ENCODE measurements at regions not wholly inside any gene's neighbourhood (a gene's known extent, or its start where the extent isn't known, plus 50 kb on each side); places are given as distances from the start of the nearest gene placed in this dataset.

DNA sequence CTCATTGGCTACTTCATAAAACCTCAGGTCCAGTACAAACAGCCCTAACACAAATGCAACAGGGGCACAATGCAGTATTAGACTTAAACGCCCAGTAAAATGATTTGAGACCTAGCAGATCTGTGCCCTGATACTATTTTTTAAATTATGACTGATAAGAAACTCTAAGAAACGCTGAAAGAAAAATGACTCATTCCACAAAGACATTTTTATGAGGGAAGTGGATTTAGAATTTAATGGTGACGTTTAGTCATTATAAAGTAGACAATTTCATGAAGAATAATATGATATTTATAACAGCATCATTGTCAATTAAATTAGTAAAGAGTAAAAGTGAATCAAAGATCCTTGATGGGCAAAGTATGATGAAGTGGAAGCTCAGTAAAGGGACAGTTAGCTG lies 80.4 kb upstream of the DHX40 start:
- no peak overlapping the region for H3K4me3 ChIP-seq (ENCODE audit: low read depth, low read length)

DNA sequence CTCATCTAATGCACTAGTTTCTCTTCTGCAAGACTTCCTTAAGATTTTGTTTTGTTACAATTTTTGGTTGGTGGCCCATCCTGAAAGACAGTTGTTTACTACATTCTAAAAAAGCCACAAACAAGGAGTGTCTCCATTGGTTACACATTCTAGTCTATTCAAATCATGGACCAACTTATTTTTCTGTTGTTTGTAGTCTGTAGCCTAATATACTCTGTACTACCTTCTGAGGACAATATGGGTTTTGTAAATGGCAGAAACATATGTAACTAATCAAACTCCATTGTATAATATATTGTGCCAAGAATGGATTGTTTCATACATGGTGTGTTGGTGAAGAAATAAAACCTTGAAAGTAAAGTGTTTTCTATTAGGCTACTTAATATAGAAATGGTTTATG lies 79.5 kb upstream of the DHX40 start:
- no peak overlapping the region for H3K4me3 ChIP-seq (ENCODE audit: low read depth, low read length)
- TF ChIP-seq, protein P1, sequence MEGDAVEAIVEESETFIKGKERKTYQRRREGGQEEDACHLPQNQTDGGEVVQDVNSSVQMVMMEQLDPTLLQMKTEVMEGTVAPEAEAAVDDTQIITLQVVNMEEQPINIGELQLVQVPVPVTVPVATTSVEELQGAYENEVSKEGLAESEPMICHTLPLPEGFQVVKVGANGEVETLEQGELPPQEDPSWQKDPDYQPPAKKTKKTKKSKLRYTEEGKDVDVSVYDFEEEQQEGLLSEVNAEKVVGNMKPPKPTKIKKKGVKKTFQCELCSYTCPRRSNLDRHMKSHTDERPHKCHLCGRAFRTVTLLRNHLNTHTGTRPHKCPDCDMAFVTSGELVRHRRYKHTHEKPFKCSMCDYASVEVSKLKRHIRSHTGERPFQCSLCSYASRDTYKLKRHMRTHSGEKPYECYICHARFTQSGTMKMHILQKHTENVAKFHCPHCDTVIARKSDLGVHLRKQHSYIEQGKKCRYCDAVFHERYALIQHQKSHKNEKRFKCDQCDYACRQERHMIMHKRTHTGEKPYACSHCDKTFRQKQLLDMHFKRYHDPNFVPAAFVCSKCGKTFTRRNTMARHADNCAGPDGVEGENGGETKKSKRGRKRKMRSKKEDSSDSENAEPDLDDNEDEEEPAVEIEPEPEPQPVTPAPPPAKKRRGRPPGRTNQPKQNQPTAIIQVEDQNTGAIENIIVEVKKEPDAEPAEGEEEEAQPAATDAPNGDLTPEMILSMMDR (conservative IDR thresholded peaks at IDR 0.05; ENCODE audit: low read depth, low read length), result no peak
- no peak for DNase-seq (ENCODE audit: low read depth)

More for the DNA sequence above, 80.4 kb upstream of the DHX40 start:
- DNase-seq (ENCODE audit: low read depth), result no peak
- TF ChIP-seq, protein P1 (conservative IDR thresholded peaks at IDR 0.05; ENCODE audit: low read depth, low read length), result no peak

DNA sequence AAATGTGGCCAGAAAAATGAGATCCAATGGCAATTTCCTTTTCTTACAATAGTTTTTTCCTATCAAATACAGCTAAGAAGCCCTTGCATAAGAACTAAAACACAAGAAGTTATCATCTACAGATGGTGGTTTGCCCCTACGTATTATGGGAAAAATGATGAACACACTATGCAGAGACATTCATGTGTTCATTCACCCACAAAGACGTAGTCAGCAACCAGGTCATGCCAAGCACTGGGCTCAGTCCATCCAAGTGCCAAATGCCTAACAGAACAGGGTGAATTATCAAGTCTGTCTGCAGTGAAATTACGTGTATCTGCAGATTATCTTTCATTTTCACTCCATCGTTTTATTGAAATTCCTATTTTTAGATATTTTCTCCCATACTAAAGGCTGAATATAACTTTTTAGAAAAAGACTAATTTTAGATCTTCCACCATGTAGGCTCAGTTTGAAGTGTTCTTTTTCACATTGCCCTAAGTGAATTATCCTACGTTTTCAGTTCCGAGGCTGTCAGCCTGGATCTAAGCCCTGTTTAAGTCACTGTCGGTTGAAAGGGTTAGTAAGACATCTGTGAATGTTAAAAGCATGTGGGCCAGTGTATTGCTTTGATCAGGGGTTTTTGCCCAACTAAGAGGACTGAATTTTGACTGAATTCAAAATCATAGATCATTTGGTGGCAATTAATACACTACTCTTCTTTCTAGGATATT lies 78.1 kb upstream of the DHX40 start:
- no peak overlapping the region for H3K4me3 ChIP-seq (ENCODE audit: low read depth, low read length)
- no peak for DNase-seq (ENCODE audit: low read depth)
- TF ChIP-seq, protein P1 (conservative IDR thresholded peaks at IDR 0.05; ENCODE audit: low read depth, low read length), result no peak

DNA sequence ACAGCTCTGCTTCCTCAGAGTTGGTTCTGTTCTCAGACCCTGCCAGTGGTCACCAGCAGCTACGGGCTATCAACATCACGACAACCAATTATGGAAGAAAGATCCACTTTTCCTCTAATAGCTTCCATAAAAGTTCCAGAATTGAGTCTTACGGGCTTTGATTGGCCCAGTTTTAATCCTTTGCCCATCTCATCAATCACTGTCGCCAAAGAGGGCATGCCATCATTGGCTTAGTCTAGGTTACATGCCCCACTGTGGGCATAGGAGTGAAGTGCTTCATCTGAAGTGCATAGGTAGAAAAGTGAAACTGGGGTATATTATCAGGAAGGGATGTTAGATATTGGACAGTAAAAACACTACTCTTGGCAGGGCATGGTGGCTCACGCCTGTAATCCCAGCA lies 76.6 kb upstream of the DHX40 start:
- TF ChIP-seq, protein P1 (conservative IDR thresholded peaks at IDR 0.05; ENCODE audit: low read depth, low read length), result no peak
- DNase-seq (ENCODE audit: low read depth), result no peak
- H3K4me3 ChIP-seq (ENCODE audit: low read depth, low read length), result no peak overlapping the region

DNA sequence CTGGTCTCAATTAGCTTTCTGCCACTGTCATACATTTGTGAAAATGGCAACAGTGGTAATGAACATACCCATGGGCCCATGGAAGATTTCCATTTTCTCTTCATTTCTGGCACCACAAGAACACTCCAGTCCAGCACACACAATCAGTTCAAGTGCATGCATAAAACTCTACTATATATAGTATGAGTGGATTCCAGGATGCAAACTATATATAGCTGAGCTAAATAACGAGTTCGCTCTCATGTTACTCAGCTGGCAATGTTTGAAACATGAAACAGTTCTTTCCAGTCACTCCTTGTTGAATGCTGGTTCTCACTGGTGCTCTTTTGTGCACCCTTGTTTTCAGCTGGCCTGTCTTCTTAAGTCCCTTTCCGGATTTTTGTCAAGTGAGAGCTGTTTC lies 75.2 kb upstream of the DHX40 start:
- DNase-seq (ENCODE audit: low read depth), result peak; percentile 5
- TF ChIP-seq, protein P1 (conservative IDR thresholded peaks at IDR 0.05; ENCODE audit: low read depth, low read length), result no peak
- no peak overlapping the region for H3K4me3 ChIP-seq (ENCODE audit: low read depth, low read length)

DNA sequence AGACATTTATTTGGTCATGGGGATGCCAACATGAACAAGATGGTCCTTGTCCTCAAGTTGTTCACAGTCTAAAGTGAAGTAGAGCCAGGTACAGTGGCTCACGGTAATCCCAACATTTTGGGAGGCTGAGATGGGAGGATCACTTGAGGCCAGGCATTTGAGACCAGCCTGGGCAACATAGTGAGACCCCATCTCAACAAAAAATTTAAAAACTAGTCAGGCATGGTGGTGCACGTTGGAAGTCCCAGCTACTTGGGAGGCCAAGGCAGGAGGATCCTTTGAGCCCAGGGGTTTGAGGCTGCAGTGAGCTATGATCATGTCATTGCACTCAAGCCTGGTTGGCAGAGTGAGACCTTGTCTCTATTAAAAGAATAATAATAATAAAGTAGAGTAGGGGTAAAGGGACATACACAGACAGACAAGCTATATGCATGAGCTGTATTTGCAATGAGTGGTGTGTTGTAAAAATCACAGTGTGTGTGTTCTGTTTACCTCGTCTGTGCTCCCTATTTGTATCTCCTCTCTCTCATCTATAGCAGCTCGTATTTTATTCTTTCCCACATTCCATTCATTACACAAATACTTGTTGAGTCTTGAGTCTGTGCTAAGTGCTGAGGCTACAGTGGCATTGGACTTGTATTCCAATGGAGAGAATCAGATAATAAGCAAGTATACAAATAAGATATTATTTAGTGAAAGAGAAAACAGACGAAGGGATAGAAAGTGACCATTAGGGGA lies 73.9 kb upstream of the DHX40 start:
- TF ChIP-seq, protein P1 (conservative IDR thresholded peaks at IDR 0.05; ENCODE audit: low read depth, low read length), result no peak
- H3K4me3 ChIP-seq (ENCODE audit: low read depth, low read length), result no peak overlapping the region
- DNase-seq (ENCODE audit: low read depth), result peak; percentile 45

DNA sequence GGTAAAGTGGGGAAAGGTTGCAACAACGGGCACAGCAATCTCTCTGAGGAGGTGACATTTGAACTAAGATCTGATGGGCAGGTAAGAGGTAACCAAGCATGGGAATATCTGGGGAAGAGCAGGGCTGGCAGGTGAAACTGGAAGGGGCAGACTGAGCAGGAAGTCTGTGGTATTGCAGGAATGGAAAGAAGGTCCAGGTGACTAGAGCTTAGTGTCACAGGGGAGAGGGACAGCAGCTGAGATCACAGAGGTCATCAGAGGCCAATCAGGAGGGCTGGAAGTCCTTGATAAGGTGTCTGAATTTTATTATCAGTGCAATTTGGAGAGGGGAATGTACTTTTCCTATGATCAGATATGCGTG lies 73.3 kb upstream of the DHX40 start:
- TF ChIP-seq, protein P1 (conservative IDR thresholded peaks at IDR 0.05; ENCODE audit: low read depth, low read length), result no peak
- DNase-seq (ENCODE audit: low read depth), result no peak
- H3K4me3 ChIP-seq (ENCODE audit: low read depth, low read length), result no peak overlapping the region
